Type B pancreatic cell (in vitro differentiated cells): ENCODE measurements at regions not wholly inside any gene's neighbourhood (a gene's known extent, or its start where the extent isn't known, plus 50 kb on each side); places are given as distances from the start of the nearest gene placed in this dataset.

Experiments
- DNase-seq: peaks from one replicate; pipeline ENCODE4 v3.0.0; 2021; ENCODE audit warnings: mixed read lengths; ENCODE audit not compliant: unreplicated experiment; ENCODE audit errors: extremely low spot score
- H3K27ac Mint-ChIP-seq: 2 replicates; pipeline ENCODE4 v1.8.0; 2021; ENCODE audit warnings: mild to moderate bottlenecking, mixed read lengths
- H3K27me3 Mint-ChIP-seq: 2 replicates; pipeline ENCODE4 v1.8.0; 2021; ENCODE audit warnings: mixed read lengths
- H3K36me3 Mint-ChIP-seq: 2 replicates; pipeline ENCODE4 v1.8.0; 2021; ENCODE audit warnings: mixed read lengths
- H3K4me1 Mint-ChIP-seq: one replicate; pipeline ENCODE4 v1.8.0; 2021; ENCODE audit warnings: mixed read lengths; ENCODE audit not compliant: unreplicated experiment
- H3K4me3 Mint-ChIP-seq: 2 replicates; pipeline ENCODE4 v1.8.0; 2021; ENCODE audit warnings: mild to moderate bottlenecking, mixed read lengths
- H3K9me3 Mint-ChIP-seq: 2 replicates; pipeline ENCODE4 v1.8.0; 2021; ENCODE audit warnings: mixed read lengths
- CTCF ChIP-seq: fragments of 200-600 bp; sonication (generic); conservative IDR thresholded peaks from 2 replicates; pipeline ENCODE4 v1.5.0; 2021; ENCODE audit warnings: antibody characterized with exemption, mild to moderate bottlenecking

- Mint-ChIP-seq H3K27me3 (no peaks in the 10 kb centered on the region), H3K4me3 (no peak overlapping the region), H3K9me3 (no peaks in the 10 kb centered on the region), H3K36me3 (no peaks in the 10 kb centered on the region), H3K4me1 (no peaks in the 10 kb centered on the region), H3K27ac (no peak overlapping the region)
- TF ChIP-seq CTCF = no peak
- no peak for DNase-seq
Observed at GRCh38 chr2:48219555-48220436, 94.7 kb upstream of the FOXN2 start.

DNA sequence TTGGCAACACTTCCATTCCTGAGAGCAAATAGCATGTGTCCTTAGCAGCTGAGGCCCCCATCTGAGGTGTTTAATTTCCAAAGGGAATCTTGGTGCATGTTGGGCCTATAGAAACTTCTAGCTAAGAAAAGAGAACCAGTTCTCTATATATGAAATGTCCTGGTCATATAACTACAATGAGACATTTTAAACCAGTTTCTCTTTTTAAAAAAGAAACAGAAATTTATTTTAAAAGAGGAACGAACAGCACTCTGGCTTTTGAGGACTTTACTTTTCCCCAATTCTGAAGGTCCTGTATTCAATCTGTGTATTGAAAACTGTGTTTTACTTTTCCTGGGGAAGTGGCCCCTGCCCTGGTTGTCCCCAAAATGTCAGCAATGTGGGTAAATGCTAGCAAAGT is 94.0 kb upstream of the FOXN2 start:
- Mint-ChIP-seq H3K9me3 (no peaks in the 10 kb centered on the region), H3K36me3 (no peaks in the 10 kb centered on the region), H3K4me3 (no peak overlapping the region), H3K27ac (no peak overlapping the region), H3K27me3 (no peaks in the 10 kb centered on the region), H3K4me1 (no peaks in the 10 kb centered on the region)
- no peak for DNase-seq
- TF ChIP-seq CTCF = no peak

GRCh38 chr2:48221846-48222516 is 92.5 kb upstream of the FOXN2 start:
- DNase-seq = no peak
- no peak for TF ChIP-seq CTCF
- no peaks in the 10 kb centered on the region for H3K36me3 Mint-ChIP-seq
- H3K4me3 Mint-ChIP-seq = no peak overlapping the region
- no peaks in the 10 kb centered on the region for H3K9me3 Mint-ChIP-seq
- peak overlapping the region; percentile 2 for H3K27ac Mint-ChIP-seq
- no peaks in the 10 kb centered on the region for H3K27me3 Mint-ChIP-seq
- no peaks in the 10 kb centered on the region for H3K4me1 Mint-ChIP-seq

DNA sequence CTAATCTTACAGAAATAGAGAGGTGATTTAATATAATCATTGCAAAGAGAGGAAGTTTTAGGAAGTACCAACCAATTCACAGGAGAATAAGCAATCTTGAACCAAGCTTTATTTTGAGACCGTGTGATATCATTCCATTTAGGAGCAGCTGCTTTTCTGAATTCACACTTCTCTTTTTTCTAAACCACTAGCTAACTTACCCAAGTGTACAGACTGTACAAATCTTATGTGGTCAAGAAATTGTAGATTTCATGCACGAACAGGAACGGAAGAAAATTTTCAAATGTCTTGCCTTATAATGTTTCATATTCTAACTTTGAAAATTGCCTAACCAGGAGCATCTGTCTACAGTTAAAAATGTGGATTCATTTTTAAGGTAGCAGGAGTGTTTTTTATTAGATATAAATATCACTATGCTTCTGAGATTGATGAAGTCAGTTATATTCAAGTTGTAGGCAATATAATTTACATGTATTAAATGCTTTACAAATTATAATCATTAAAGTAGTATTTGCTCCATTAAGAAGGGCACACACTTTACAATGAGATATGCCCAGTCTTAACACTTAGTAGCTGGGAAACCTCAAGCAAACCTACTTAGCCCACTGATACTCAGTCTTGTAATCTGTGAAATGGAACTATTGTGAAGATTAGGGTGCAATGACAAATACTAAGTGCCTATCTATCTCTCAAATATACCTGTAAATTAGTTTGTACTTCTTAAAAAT is 86.7 kb upstream of the FOXN2 start:
- Mint-ChIP-seq H3K27ac (no peak overlapping the region), H3K36me3 (no peaks in the 10 kb centered on the region)

DNA sequence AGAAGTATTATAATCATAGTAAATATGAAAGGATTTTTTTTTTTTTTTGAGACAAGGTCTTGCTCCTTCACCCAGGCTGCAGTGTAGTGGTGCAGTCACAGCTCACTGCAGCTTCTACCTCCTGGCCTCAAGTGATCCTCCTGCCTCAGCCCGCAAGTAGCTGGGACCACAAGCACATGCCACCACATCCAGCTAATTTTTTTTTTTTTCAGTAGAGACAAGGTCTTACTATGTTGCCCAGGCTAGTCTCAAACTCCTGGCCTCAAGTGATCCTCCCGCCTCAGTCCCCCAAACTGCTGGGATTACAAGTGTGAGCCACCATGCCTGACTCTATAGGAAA is 86.2 kb upstream of the FOXN2 start:
- H3K4me3 Mint-ChIP-seq = no peak overlapping the region
- DNase-seq = no peak
- no peaks in the 10 kb centered on the region for H3K9me3 Mint-ChIP-seq
- H3K27me3 Mint-ChIP-seq = no peaks in the 10 kb centered on the region
- H3K27ac Mint-ChIP-seq = no peak overlapping the region
- no peaks in the 10 kb centered on the region for H3K4me1 Mint-ChIP-seq
- no peaks in the 10 kb centered on the region for H3K36me3 Mint-ChIP-seq
- TF ChIP-seq CTCF = no peak

More for the DNA sequence above, 86.7 kb upstream of the FOXN2 start:
- Mint-ChIP-seq H3K9me3 (no peaks in the 10 kb centered on the region), H3K27me3 (no peaks in the 10 kb centered on the region), H3K4me1 (no peaks in the 10 kb centered on the region), H3K4me3 (no peak overlapping the region)
- no peak for DNase-seq
- TF ChIP-seq CTCF = no peak
